Stomach (tissue), 4 donors: ENCODE measurements at regions not wholly inside any gene's neighbourhood (a gene's known extent, or its start where the extent isn't known, plus 50 kb on each side); places are given as distances from the start of the nearest gene placed in this dataset.

Experiments
- POLR2A ChIP-seq, 4 donors: fragments of 450-650 bp; IDR thresholded peaks; one replicate each; pipeline ENCODE4 v1.6.1; 2016; ENCODE audit warnings: antibody characterized with exemption in 4 of 4, control low read depth in 2 of 4, mild to moderate bottlenecking in 1 of 4, moderate library complexity in 1 of 4
- POLR2AphosphoS5 ChIP-seq, 3 donors: sonication (generic); formaldehyde crosslinking; IDR thresholded peaks; one replicate each; pipeline ENCODE4 v1.6.1; 2016; ENCODE audit warnings: antibody characterized with exemption in 3 of 3
- TF ChIP-seq, protein P1 (sequence below), 7 experiments: fragments of 450-650 bp in 4 of 7; fragments of 200-600 bp in 3 of 7; sonication (generic) in 3 of 7; IDR thresholded peaks; one replicate each; pipeline ENCODE4 v1.5.1; 2016 to 2019; ENCODE audit warnings: antibody characterized with exemption in 7 of 7, control low read depth in 2 of 7, mild to moderate bottlenecking in 1 of 7

DNA sequence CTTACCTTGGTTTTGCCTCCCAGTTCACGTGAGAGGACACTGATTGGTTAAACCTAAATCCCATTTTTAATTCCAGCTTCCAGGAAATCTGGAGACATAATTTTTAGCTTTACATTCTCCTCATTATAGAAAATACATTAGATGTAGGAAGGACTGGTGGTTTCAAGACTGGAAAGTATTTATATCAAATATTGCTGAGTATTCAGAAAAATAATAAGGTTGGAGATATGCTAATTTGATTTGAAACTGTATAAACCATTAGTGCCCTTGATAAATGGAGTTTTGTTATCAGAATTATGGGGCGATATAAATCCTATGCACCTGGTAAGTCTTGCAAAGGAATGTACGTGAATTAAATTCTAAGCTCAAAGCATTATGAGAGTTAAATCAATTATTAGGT is 218.0 kb upstream of the ADGRL4 start:
- TF ChIP-seq POLR2A (IDR thresholded peaks at IDR 0.05) (no peak), POLR2AphosphoS5 (IDR thresholded peaks at IDR 0.05) (no peak)
- TF ChIP-seq, protein P1, sequence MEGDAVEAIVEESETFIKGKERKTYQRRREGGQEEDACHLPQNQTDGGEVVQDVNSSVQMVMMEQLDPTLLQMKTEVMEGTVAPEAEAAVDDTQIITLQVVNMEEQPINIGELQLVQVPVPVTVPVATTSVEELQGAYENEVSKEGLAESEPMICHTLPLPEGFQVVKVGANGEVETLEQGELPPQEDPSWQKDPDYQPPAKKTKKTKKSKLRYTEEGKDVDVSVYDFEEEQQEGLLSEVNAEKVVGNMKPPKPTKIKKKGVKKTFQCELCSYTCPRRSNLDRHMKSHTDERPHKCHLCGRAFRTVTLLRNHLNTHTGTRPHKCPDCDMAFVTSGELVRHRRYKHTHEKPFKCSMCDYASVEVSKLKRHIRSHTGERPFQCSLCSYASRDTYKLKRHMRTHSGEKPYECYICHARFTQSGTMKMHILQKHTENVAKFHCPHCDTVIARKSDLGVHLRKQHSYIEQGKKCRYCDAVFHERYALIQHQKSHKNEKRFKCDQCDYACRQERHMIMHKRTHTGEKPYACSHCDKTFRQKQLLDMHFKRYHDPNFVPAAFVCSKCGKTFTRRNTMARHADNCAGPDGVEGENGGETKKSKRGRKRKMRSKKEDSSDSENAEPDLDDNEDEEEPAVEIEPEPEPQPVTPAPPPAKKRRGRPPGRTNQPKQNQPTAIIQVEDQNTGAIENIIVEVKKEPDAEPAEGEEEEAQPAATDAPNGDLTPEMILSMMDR (IDR thresholded peaks at IDR 0.05): no peak
